HG03342 (cell line): ENCODE measurements at regions not wholly inside any gene's neighbourhood (a gene's known extent, or its start where the extent isn't known, plus 50 kb on each side); places are given as distances from the start of the nearest gene placed in this dataset.

Experiments
- ATAC-seq: cut with Tn5 transposase; IDR thresholded peaks from one replicate; pipeline ENCODE4 v1.9.1; 2021; ENCODE audit warnings: mild to moderate bottlenecking, moderate library complexity; ENCODE audit not compliant: unreplicated experiment

- no peak for ATAC-seq
Observed at GRCh38 chr21:28268685-28269084, 724.0 kb downstream of the LTN1 start.

- no peak for ATAC-seq
Observed at GRCh38 chr21:28267449-28267848, 725.2 kb downstream of the LTN1 start.

- no peak for ATAC-seq
Observed at GRCh38 chr21:28266061-28266460, 726.6 kb downstream of the LTN1 start.

- ATAC-seq = no peak
Observed at GRCh38 chr21:28263974-28264373, 728.7 kb downstream of the LTN1 start.

GRCh38 chr21:28261298-28261697, 731.4 kb downstream of the LTN1 start:
- ATAC-seq = no peak

- ATAC-seq = no peak
Observed at GRCh38 chr21:28257276-28257675, 735.4 kb downstream of the LTN1 start.

GRCh38 chr21:28256837-28257236, 735.8 kb downstream of the LTN1 start:
- ATAC-seq = no peak

- no peak for ATAC-seq
Observed at GRCh38 chr21:28256420-28256831, 736.3 kb downstream of the LTN1 start.

- ATAC-seq = no peak
Observed at GRCh38 chr21:28253961-28254360, 738.7 kb downstream of the LTN1 start.

GRCh38 chr21:28253338-28253737, 739.3 kb downstream of the LTN1 start:
- ATAC-seq = no peak

- ATAC-seq = no peak
Observed at GRCh38 chr21:28252928-28253327, 739.7 kb downstream of the LTN1 start.

GRCh38 chr21:28250946-28251345, 741.7 kb downstream of the LTN1 start:
- no peak for ATAC-seq

GRCh38 chr21:28247454-28248020, 745.1 kb downstream of the LTN1 start:
- no peak for ATAC-seq

GRCh38 chr21:28240586-28240985, 752.1 kb downstream of the LTN1 start:
- no peak for ATAC-seq

- ATAC-seq = no peak
Observed at GRCh38 chr21:28239340-28239739, 753.3 kb downstream of the LTN1 start.

GRCh38 chr21:28237661-28238060, 755.0 kb downstream of the LTN1 start:
- no peak for ATAC-seq

GRCh38 chr21:28235169-28235895, 757.3 kb downstream of the LTN1 start:
- no peak for ATAC-seq

- no peak for ATAC-seq
Observed at GRCh38 chr21:28234326-28234725, 758.4 kb downstream of the LTN1 start.

GRCh38 chr21:28233536-28234220, 759.0 kb downstream of the LTN1 start:
- no peak for ATAC-seq

- no peak for ATAC-seq
Observed at GRCh38 chr21:28230559-28230958, 762.1 kb downstream of the LTN1 start.

GRCh38 chr21:28229814-28230213, 762.9 kb downstream of the LTN1 start:
- ATAC-seq = no peak

- ATAC-seq = no peak
Observed at GRCh38 chr21:28228636-28228995, 764.1 kb downstream of the LTN1 start.
